GM18517 (cell line): ENCODE measurements at regions not wholly inside any gene's neighbourhood (a gene's known extent, or its start where the extent isn't known, plus 50 kb on each side); places are given as distances from the start of the nearest gene placed in this dataset.

Experiments used
- ATAC-seq: cut with Tn5 transposase; IDR thresholded peaks from one replicate; pipeline ENCODE4 v1.9.1; 2021; ENCODE audit warnings: mild to moderate bottlenecking, moderate library complexity; ENCODE audit not compliant: unreplicated experiment

DNA sequence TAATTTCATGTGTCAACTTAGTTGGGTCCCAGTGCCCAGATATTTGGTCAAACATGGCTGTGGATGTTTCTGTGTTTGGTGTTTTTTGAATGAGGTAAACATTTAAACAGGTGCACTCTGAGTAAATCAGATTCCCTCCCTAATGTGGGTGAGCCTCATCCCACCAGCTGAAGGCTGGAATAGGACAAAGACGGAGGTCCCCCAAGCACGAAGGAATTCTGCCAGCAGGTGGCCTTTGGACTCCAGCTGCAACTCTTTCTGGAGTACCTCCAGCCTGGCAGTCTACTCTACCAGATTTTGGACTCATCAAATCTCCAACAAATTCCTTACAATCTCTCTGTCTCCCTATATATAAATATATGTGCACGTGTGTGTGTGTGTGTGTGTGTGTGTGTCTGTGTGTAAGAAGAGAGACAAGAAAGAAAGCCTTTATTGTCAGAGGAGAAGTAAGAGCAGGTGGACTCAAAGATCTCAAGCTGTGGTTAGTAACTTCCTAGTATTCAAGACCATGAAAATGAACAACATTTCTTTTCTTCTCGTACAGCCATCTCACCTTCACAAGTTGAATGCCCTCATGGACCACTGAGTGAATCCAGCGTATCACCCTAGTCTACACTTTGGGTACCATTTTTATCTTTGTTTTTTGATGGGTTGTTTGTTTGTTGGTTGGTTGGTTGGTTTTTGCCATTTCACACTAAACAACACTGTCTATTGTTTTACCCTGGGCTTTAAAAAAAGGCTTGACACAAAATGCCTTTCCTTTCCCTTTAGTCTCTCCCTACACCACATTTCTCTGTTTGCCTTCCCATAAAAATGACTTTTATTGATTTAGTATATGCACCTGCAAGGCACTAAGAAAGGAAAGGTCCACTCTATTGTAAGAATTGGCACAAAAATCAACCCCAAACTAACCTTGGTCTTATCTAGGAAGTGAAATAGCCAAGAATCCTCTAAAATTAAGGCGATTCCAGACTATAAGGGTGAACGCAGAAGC lies 118.7 kb downstream of the TENT4A start:
- no peak for ATAC-seq

DNA sequence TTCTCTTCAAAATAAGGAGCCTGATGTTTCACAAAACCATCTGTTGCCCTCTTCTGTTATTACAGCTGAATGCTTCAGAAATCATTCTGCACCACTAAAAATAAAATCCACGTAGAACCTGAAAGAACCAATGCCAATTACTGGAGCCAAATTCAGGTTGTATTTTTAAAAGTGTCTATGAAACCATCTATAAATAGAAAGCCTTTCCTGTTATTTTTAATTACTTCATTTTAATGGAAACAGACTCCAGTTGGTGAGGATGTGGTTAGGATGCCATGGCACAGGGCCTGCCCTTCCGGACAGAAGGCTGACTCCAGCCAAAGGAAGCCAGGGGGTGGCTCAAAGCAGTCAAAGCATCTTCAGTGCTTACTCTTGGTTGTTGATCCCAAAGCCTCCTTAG lies 119.8 kb downstream of the TENT4A start:
- no peak for ATAC-seq

DNA sequence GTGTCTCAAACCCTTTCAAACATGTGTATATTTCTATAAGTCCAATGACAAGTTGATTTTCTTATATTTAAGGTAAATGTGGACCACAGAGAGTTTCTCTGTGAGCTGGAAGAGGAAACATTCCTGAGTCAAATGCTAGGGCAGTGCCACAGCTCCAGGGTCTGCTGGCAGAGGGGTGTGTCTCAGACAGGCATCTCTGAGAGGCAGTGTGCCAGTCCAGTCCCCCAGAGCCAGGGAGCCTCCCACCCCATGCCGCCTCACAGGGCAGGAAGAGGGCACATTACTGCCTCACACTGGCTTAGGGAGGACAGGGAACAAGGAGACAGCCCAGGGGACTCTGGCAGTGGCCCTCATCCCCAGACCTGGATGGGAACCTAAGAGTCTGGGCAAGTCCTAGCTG lies 120.2 kb downstream of the TENT4A start:
- ATAC-seq, result no peak

DNA sequence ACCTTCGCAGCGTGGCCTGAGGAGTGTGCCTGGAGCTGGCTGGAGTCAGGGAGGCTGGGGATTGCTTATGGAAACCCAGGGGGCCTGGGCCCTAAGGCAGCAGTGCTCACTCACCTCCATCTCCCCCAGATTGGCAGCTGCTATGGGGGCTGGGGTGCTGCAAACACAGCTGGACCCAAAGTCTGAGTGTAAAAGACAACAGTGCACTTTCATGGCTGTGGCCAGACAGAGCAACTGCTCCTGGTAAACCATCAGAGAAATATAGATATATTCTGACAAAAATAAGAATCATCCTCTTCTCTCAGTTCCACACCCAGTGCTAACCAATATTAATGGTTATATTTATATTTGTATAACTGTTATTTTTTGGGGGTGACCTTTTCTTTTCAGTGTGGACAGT lies 123.9 kb downstream of the TENT4A start:
- ATAC-seq, result no peak

DNA sequence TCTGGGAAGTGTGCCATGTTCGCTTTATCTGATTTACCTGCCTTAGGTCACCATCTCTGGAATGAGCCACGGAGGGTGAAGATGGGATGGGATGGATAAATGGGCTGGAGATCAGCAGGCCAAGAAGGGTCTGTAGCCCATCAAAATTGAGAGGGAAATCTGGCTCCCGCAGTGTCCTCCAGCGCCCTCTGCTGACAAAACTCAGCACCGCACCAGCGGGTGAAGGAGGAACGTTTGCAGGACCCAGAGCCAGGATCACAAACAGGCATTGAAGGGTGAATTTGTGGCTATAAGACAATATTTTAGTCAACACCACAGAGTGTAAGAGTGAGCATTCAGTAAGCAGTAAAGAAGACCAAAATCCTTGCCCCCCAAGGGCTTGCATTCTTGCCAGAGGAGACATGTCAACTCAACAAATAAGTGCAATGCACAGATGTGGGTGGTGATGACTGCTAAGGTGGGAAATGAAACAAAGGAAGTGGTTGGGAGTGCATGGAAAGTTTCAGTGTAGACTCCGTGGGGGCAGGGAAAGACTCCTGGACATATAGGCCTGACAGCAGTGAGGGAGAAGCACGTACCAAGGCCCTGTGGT lies 124.4 kb downstream of the TENT4A start:
- no peak for ATAC-seq

DNA sequence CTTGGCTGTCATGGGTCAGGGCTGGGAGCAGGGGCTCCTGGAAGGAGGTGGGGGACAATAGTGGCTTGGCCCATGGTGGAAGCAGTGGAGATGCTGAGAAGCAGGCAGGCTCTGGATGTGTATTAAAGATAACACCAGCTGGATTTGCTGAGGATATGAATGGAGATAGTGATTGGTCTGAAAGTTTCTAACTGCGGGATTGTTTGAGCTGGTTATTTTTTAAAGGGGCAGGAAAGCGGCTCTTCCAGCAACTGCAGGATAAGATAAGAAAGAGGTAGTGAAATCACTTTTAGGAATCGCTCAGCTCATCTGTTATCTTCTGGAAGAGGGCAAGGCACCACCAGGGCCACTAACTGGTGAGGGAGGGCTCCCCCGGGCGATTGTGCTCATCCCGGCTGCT lies 125.5 kb downstream of the TENT4A start:
- no peak for ATAC-seq

DNA sequence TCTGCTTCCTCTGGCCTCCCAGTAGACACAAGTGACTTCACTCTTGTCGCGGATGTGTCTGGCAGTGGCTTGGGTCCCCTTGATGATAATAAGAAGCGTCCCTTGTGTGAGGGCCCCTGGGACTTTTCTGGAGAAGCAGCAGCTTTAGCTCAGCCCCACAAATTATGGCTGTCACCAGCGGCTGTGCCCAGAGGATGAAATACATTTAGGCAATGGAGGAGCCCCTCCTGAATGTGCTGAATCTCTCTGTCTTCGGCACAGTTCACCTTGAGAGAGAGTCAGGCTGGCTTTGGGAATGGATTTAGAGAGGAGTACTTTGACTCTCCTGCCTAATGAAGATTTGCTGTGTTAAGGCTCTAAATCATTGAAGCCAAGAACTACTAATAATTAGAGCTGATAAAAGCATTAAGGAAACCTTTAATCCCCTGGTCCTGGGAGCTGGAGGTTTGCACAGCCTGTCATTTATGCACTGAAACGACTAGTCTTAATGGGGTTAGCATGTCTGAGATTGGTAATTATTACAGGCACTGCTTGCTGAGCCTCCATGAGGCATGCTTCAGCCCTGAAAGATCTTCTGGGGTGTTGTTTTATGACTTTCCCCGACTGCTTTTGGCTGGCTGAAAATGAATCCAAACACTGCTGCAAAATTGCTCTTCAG lies 127.0 kb downstream of the TENT4A start:
- ATAC-seq, result no peak

DNA sequence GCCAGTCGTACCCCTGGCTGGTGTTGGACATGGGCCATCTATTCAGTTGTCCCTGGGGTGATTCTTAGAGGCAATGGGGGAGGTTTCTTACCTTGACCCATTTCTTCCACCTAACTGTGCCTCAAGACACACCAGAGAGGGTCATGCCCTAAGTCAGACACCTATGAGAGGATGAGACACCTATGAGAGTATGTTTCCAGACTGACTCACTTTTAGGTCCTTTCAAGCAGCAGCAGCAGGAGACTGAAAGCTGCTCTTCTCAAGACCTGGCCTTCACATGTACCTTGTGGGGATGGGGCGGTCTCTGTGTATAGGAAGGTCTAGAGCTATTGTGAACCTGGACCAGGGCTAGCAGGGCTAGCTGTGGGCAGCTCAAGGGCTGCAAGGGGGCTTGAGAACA lies 130.1 kb downstream of the TENT4A start:
- no peak for ATAC-seq

DNA sequence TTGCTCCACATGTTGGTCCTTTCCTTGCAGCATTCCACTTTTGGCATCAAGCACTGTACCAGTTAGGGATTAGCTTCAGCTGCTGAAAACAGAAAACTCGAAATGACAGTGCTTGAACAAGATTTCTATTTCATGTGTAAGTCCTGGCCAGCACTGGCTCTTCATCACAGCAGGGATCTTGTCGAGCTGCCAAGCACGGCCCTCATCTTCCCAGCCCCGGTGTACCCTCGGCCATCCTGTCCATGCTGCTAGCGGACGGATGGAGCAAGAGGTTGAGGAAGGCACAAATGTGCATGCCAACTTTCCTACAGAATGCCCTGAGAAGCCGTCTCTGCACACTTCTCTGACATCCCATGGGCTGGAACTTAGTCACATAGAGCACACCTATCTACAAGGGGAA lies 130.6 kb downstream of the TENT4A start:
- no peak for ATAC-seq

DNA sequence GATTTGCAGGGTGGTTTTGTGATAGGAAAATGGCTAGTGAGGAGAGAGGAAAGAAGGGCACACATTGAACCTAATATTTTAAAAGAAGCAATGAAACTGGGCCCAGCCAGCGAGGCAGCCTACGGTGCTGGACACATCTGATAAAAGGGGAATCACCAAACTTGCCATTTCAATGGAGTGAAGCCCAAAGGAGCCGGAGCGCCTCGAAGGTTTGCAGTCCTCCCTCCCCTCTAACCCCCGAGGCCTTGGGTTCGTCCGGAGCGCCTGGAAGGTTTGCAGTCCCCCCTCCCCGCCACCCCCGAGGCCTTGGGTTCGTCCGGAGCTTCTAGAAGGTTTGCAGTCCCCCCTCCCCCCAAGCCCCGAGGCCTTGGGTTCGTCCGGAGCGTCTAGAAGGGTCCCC lies 132.6 kb downstream of the TENT4A start:
- ATAC-seq, result no peak

DNA sequence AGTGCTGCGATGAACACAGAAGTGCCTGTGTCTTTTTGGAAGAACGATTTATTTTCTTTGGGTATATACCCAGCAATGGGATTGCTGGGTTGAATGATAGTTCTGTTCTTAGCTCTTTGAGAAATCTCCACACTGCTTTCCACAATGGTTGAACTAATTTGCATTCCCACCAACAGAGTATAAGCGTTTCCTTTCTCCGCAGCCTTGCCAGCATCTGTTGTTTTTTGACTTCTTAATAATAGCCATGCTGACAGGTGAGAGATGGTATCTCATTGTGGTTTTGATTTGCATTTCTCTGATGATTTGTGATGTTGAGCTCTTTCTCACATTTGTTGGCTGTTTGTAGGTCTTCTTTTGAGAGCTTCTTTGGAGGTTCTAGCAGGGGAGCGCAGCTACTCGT lies 134.6 kb downstream of the TENT4A start:
- ATAC-seq, result no peak

DNA sequence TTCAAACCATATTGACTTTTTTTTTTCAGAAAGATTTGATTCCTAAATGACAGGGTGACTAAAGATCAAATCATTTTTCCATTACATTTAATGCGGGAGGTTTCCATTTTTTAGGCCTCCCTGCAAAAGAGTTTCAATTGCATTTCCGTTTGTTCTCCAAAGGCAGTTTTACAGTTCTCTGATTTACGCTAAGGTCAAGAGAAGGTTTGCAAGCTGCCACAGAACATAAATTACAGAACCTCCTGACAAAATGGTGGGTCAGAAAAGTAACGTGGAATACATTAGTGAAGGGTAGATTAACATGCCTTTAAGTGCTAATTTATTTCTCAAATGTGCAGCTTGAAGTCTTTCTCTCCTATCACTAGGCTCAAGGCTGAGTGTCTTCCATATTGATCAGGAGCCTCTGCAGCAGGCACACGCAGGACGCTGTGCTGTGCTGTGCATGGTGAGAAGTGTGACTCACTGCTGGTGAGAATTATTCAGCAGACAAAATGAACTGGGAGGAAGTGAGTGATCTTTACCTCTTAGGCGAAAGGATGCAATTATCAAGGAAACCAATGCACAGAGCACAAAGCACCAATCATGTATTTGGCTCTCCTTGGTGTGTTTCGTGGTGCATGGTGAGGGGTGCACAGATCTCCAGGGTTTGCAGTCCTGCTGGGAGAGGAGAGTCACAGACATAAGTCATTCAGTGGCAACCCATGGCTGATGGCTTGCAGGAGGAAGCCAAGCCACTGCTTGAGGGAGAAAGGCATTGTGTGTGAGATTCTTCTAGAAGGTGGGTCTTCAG lies 136.3 kb downstream of the TENT4A start:
- no peak for ATAC-seq

DNA sequence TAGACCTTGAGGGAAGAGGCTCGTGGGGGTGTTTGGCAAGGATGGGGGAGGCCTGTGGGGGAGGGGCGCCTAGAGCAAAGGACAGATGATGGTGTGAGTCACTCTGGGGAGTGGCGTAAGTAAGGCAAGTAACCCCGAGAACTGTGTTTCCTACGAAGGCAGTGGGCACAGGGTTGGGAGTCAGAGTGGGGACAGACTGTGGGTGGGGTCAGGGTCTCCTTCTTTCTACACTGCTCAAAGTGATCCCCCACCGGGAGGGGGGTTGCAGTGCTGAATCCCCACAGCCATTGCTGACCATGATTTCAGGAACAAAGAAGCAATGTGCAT lies 136.8 kb downstream of the TENT4A start:
- no peak for ATAC-seq

DNA sequence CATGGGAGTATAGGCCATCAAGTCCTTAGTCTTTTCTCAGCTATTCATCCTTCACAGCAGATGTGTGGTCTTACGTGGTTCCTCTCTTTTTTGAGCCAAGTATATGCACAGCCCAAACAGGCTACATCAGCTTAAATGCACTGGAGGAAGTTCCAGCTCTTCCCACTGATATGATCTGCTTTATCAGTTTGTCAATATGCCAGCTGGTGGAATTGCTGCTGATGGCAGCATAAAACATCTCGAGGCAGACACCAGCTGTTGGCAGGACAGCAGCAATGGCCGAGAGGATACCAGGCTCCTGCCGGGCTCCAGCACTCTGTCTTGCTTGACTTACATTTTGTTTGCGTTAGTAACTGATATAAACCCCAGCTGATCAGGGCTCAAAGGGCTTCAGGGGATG lies 143.4 kb downstream of the TENT4A start:
- ATAC-seq, result no peak

DNA sequence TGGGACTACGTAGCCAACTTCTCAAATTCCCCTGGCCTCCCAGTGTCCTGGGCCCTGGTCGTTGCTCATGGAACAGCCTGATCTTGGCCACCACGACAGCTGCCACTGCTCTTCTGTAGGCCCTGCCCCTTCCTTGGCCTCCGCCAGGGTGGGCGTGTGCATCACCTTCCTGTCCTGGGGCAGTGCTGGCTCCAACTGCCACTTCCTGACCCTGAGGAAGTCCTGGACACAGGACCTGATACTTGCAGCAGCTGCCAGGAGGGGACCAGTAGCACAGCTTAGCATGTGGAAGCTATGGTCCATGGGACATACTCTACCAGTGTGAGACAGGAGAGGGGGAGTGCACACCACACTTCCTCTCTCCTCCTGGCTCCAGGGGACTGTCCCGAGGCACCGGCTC lies 145.2 kb downstream of the TENT4A start:
- no peak for ATAC-seq

DNA sequence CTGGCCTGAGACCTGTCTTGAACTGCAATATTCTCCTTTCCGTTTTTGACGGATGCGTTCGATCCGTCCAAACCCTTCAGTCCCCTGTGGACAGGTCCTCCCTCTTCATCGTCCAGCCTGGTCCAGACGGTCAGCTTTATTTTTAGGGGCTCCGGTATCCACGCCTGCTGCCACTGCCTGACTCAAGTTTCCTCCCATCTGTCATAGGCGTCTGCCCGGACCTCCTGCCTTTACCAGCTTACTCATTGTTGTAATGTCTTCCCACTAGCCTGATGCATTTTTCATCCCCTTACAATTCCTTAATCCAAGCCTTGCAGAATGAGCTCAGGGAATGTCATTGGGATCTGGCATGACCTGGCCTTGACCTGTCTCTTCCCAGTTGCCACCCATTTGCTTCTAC lies 145.8 kb downstream of the TENT4A start:
- no peak for ATAC-seq

DNA sequence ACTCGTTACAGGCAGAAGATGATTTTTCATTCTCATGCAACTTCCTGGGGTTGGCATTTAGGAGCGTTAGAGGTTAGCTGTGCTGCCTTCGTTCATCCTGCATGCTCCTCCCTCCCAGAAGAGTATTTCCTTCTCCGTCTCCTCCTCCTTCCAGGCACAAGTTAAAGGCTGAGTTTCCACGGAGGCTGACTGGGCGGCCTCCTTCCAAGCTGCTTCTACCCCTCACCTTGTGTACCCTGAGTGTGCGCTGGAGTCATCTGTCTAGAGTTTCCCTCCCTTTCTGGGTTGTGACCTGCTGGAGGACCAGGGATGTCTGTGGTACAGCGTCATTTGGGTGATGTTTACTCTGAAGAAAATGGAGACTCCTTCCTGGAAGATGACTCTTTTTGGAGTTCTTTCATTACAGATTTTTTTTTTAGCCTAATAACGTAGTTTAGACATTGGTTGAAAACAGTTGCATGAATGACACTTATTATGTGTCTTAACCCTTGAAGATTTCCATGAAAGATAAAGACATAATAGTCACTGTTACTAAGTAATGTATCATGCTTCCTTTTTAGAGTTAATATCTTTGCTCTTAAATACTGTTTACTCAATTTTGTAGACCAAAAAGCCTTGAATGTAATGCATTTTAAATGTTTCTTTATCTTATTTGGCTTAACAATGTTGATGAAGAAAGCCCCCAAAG lies 146.9 kb downstream of the TENT4A start:
- ATAC-seq, result no peak

DNA sequence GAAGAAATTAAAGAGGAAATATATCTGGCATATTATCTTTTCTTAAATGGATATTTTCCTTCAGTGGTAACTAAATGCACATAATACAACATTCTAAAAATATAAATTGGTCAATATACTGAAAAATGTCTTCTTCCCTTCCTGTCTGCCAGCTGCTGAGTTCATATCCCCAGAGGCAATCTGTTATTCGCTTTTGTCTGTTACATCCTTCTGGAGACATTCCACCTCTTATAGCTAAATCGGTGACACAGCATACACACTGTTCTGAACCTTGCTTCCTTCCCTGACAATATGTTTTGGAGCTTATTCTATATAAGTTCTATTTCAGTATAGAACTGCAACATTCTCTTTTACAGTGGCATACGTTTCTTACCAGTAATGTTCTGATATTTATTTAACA lies 147.8 kb downstream of the TENT4A start:
- ATAC-seq, result no peak

DNA sequence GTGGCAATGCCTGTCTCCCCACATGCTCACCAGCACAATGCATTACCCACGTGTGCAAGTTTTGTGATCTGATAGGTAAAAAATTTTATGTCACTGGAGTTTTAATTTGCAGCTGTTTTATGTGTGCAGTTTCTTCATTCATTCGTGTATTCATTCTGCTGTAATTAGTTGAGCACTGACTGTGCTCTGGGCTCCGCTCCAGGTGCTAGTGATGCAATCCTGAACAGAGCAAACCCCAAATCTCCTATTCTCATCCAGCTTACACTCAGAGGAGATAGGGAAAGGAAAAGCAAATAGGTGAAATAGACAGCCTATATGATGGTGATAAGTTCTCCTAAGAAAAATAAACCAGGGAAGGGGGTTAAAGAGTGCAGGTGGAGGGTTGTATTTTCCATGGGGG lies 148.4 kb downstream of the TENT4A start:
- ATAC-seq, result no peak

DNA sequence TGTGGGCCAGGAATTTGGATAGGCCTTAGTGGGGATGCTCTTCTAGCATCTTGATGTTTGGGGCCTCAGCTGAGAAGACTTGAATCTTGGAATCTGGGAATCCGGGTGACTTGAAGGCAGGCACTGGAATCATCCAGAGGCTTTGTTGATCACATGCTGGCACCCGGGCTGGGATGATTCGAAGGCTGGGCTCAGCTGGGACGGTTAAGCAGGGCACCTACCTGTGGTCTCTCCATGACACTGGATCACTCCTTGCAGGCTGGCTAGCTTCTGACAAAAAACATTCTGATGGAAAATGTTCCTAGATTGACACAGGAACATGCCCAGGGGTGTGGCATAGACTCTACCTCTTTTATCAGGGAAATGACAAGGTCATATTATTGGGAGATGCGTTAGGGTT lies 149.1 kb downstream of the TENT4A start:
- ATAC-seq, result no peak

DNA sequence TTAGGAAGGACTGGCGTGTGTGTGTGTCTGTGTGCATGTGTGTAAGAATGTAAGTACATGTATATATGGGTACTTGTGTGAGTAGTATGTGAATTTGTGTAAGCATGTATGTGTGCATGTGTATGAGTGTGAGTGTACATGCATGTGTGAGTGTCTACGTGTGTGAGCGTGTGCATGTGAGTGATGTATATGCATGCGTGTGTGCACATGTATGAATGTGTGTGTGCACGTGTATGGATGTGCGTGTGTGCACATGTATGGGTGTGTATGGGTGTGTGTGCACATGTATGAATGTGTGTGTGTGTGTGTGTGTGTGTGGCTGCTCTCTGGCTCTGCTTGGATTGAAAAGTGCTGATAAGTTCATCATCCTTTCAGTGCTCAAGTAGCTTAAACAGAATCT lies 154.5 kb downstream of the TENT4A start:
- ATAC-seq, result no peak
